Inferior parietal cortex (tissue), 1 donor: ENCODE measurements at regions not wholly inside any gene's neighbourhood (a gene's known extent, or its start where the extent isn't known, plus 50 kb on each side); places are given as distances from the start of the nearest gene placed in this dataset.
"Not testable (repeated sequence)": the region's sequence is repeated elsewhere in the genome, so short reads cannot be mapped to it uniquely, and the experiment has no call there.

ENCODE experiments used
- DNase-seq: peaks from one replicate; pipeline ENCODE4 v3.0.0-alpha.2; 2016; ENCODE audit errors: extremely low spot score

GRCh38 chr12:34606749-34607519 lies 584.6 kb downstream of the ALG10 start:
- no peak for DNase-seq

GRCh38 chr12:34607520-34608195 lies 585.4 kb downstream of the ALG10 start:
- DNase-seq: no peak

GRCh38 chr12:34613988-34614387 lies 591.7 kb downstream of the ALG10 start:
- DNase-seq: not testable (repeated sequence)

- peak; percentile 9 for DNase-seq
These were observed 602.8 kb downstream of the ALG10 start for GRCh38 chr12:34625116-34625515.

- no peak for DNase-seq
These were observed 604.3 kb downstream of the ALG10 start for GRCh38 chr12:34626363-34627157.
